GM12801 (cell line): ENCODE measurements at regions not wholly inside any gene's neighbourhood (a gene's known extent, or its start where the extent isn't known, plus 50 kb on each side); places are given as distances from the start of the nearest gene placed in this dataset.

ENCODE experiments used
- TF ChIP-seq, protein P1 (sequence below): IDR thresholded peaks from one replicate; pipeline ENCODE4 v1.5.1; 2011; ENCODE audit warnings: control low read depth; ENCODE audit not compliant: insufficient read length; ENCODE audit errors: extremely low read depth

DNA sequence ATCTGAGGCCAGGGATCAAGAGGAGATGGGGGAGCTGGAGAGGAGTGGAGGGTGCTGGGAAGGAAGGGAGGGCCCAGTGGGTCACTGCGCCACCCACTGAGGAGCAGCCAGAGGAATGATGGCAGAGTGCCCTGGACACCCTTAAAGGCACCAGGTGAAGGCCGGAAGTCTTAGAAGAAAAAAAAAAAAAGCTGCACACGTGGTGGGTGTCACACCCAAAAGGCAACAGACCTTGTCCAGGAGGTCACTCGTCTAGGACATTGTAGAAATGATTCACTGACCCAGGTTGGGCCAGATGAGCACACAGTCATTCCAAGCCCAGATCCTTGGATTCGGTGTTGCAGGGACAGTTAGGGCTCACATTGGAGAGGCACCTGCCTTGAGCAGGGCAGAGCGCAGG, 93.5 kb upstream of the TRIM2 start:
- TF ChIP-seq, protein P1, sequence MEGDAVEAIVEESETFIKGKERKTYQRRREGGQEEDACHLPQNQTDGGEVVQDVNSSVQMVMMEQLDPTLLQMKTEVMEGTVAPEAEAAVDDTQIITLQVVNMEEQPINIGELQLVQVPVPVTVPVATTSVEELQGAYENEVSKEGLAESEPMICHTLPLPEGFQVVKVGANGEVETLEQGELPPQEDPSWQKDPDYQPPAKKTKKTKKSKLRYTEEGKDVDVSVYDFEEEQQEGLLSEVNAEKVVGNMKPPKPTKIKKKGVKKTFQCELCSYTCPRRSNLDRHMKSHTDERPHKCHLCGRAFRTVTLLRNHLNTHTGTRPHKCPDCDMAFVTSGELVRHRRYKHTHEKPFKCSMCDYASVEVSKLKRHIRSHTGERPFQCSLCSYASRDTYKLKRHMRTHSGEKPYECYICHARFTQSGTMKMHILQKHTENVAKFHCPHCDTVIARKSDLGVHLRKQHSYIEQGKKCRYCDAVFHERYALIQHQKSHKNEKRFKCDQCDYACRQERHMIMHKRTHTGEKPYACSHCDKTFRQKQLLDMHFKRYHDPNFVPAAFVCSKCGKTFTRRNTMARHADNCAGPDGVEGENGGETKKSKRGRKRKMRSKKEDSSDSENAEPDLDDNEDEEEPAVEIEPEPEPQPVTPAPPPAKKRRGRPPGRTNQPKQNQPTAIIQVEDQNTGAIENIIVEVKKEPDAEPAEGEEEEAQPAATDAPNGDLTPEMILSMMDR, result no peak

DNA sequence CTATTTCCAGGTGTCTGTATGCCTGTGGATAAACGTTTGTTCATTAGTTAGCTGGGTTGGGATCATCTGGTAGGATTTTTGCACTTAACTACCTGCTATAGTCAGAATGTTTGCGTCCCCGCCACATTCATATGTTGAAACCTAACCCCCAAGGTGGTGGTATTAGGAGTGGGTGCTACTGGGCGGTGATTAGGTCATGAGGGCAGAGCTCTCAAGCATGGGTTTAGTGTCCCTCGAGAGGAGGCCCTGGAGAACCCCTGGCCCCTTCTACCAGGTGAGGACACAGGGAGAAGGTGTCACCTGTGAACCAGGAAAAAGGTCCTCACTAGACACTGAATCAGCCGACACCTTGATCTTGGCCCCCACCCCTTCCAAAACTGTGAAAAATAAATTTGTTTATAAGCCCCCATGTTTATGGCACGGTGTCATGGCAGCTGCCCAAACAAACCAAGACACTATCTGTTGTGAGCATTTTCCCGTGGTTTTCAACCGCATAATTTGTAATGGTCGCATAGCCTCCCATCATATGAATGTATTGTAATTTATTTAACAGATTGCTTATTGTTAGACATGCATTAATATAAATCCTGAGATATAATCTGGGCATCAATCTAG, 92.7 kb upstream of the TRIM2 start:
- TF ChIP-seq, protein P1, result no peak

- TF ChIP-seq, protein P1, result no peak
Measured at GRCh38 chr4:153112041-153112441, 92.2 kb upstream of the TRIM2 start.

- TF ChIP-seq, protein P1, result no peak
Measured at GRCh38 chr4:153113061-153113837, 91.0 kb upstream of the TRIM2 start.

DNA sequence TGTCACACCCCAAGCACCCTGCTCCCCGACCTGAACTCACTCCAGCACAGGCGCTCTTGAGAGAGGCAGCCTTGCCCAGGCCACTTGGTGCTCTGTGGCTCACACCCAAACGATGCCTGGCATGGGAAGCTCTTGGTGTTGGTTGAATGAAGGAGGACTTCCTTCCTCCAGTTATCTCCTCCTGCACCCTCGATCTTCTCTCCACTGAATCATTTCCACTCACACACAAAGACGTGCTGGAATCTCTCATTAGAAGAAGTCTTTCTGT, 90.5 kb upstream of the TRIM2 start:
- TF ChIP-seq, protein P1, result no peak

GRCh38 chr4:153114771-153115321, 89.4 kb upstream of the TRIM2 start:
- TF ChIP-seq, protein P1, result no peak

- TF ChIP-seq, protein P1, result no peak
Measured at GRCh38 chr4:153115322-153116290, 88.6 kb upstream of the TRIM2 start.
